GM10266 (cell line): ENCODE measurements at regions not wholly inside any gene's neighbourhood (a gene's known extent, or its start where the extent isn't known, plus 50 kb on each side); places are given as distances from the start of the nearest gene placed in this dataset.
A peak's percentile ranks its signal among the peaks of the same experiment; 100 is the strongest.

Experiments used
- DNase-seq: peaks from one replicate; pipeline ENCODE4 v3.0.0; 2012; ENCODE audit errors: extremely low spot score
- CTCF ChIP-seq: IDR thresholded peaks from 2 replicates; pipeline ENCODE4 v1.5.1; 2012; ENCODE audit warnings: mild to moderate bottlenecking, low read depth; ENCODE audit not compliant: control insufficient read depth, insufficient read depth; ENCODE audit errors: missing control alignments

GRCh38 chr2:220684099-220684498 lies 888.0 kb downstream of the EPHA4 start:
- no peak for DNase-seq
- TF ChIP-seq CTCF, result no peak

- peak; percentile 73 for TF ChIP-seq CTCF
- peak; percentile 31 for DNase-seq
These were observed 884.8 kb downstream of the EPHA4 start for GRCh38 chr2:220687231-220687843.

GRCh38 chr2:220695397-220696279 lies 876.5 kb downstream of the EPHA4 start:
- no peak for DNase-seq
- TF ChIP-seq CTCF, result no peak

- DNase-seq, result no peak
- no peak for TF ChIP-seq CTCF
These were observed 875.8 kb downstream of the EPHA4 start for GRCh38 chr2:220696280-220696669.

GRCh38 chr2:220697011-220697410 lies 875.1 kb downstream of the EPHA4 start:
- TF ChIP-seq CTCF, result no peak

GRCh38 chr2:220701115-220701514 lies 871.0 kb downstream of the EPHA4 start:
- no peak for TF ChIP-seq CTCF
- DNase-seq, result no peak

More at GRCh38 chr2:220697011-220697410, 875.1 kb downstream of the EPHA4 start:
- DNase-seq, result no peak

GRCh38 chr2:220703279-220703678 lies 868.8 kb downstream of the EPHA4 start:
- TF ChIP-seq CTCF, result no peak
- no peak for DNase-seq
